Pulmonary artery endothelial cell (primary cell): ENCODE measurements at regions not wholly inside any gene's neighbourhood (a gene's known extent, or its start where the extent isn't known, plus 50 kb on each side); places are given as distances from the start of the nearest gene placed in this dataset.
"Not testable (repeated sequence)": the region's sequence is repeated elsewhere in the genome, so short reads cannot be mapped to it uniquely, and the experiment has no call there.

Experiments
- DNase-seq: peaks from one replicate; pipeline ENCODE4 v3.0.0-alpha.2; 2011; ENCODE audit warnings: low read depth, low spot score

GRCh38 chr7:4523873-4524272, 158.2 kb upstream of the FOXK1 start:
- no peak for DNase-seq

GRCh38 chr7:4525884-4526283, 156.2 kb upstream of the FOXK1 start:
- DNase-seq, result no peak

GRCh38 chr7:4527988-4528636, 154.0 kb upstream of the FOXK1 start:
- no peak for DNase-seq

- no peak for DNase-seq
Observed at GRCh38 chr7:4531236-4531635, 150.9 kb upstream of the FOXK1 start.

GRCh38 chr7:4533339-4533738, 148.8 kb upstream of the FOXK1 start:
- not testable (repeated sequence) for DNase-seq

- DNase-seq, result no peak
Observed at GRCh38 chr7:4549681-4550080, 132.4 kb upstream of the FOXK1 start.

GRCh38 chr7:4550117-4550516, 132.0 kb upstream of the FOXK1 start:
- no peak for DNase-seq

GRCh38 chr7:4552985-4553384, 129.1 kb upstream of the FOXK1 start:
- no peak for DNase-seq

GRCh38 chr7:4556868-4557793, 125.0 kb upstream of the FOXK1 start:
- DNase-seq, result no peak

- no peak for DNase-seq
Observed at GRCh38 chr7:4561795-4562194, 120.3 kb upstream of the FOXK1 start.

GRCh38 chr7:4566714-4567113, 115.4 kb upstream of the FOXK1 start:
- DNase-seq, result no peak

- no peak for DNase-seq
Observed at GRCh38 chr7:4574851-4575250, 107.2 kb upstream of the FOXK1 start.

GRCh38 chr7:4575254-4575653, 106.8 kb upstream of the FOXK1 start:
- DNase-seq, result no peak

- no peak for DNase-seq
Observed at GRCh38 chr7:4602905-4603842, 78.9 kb upstream of the FOXK1 start.

GRCh38 chr7:4603843-4604231, 78.3 kb upstream of the FOXK1 start:
- no peak for DNase-seq

- DNase-seq, result no peak
Observed at GRCh38 chr7:4604456-4604940, 77.6 kb upstream of the FOXK1 start.

GRCh38 chr7:4606797-4607196, 75.3 kb upstream of the FOXK1 start:
- no peak for DNase-seq

GRCh38 chr7:4607311-4607729, 74.8 kb upstream of the FOXK1 start:
- no peak for DNase-seq

GRCh38 chr7:4609576-4609975, 72.5 kb upstream of the FOXK1 start:
- DNase-seq, result not testable (repeated sequence)

GRCh38 chr7:4610768-4611467, 71.2 kb upstream of the FOXK1 start:
- DNase-seq, result peak; percentile 29

- DNase-seq, result no peak
Observed at GRCh38 chr7:4612237-4612636, 69.9 kb upstream of the FOXK1 start.
